ENCODE measurements at regions not wholly inside any gene's neighbourhood (a gene's known extent, or its start where the extent isn't known, plus 50 kb on each side); places are given as distances from the start of the nearest gene placed in this dataset.
A peak's percentile ranks its signal among the peaks of the same experiment; 100 is the strongest.

GRCh38 chr6:40910260-40910893 is 128.6 kb downstream of the UNC5CL start:
- no peak for DNase-seq (ENCODE audit: low read depth in 2 of 2)

- DNase-seq (ENCODE audit: low read depth in 2 of 2): no peak
Measured at GRCh38 chr6:40909811-40910210, 129.2 kb downstream of the UNC5CL start.

- no peak for DNase-seq (ENCODE audit: low read depth in 2 of 2)
Measured at GRCh38 chr6:40907198-40907701, 131.8 kb downstream of the UNC5CL start.

GRCh38 chr6:40906759-40907158 is 132.3 kb downstream of the UNC5CL start:
- no peak for DNase-seq (ENCODE audit: low read depth in 2 of 2)

GRCh38 chr6:40904583-40905194 is 134.3 kb downstream of the UNC5CL start:
- no peak for DNase-seq (ENCODE audit: low read depth in 2 of 2)

DNA sequence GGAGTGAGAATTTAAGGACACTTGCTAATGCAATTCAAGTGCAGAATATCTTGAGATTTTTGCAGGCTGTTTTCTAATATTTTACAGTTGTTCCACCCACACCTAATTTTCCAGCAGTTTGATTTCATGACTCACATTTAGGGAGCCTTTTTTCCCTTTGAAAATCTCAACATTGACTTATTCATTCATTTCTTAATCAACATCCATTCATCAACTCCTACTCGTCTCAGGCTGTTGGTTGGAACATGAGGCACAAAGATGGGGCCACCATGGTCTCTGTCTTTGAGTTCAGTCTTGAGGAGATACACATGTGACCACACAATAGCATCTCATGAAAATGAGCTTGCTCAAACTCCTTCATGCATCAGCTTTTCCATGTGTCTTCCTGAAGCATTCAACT is 135.6 kb downstream of the UNC5CL start:
- DNase-seq (ENCODE audit: low read depth in 2 of 2): no peak

DNA sequence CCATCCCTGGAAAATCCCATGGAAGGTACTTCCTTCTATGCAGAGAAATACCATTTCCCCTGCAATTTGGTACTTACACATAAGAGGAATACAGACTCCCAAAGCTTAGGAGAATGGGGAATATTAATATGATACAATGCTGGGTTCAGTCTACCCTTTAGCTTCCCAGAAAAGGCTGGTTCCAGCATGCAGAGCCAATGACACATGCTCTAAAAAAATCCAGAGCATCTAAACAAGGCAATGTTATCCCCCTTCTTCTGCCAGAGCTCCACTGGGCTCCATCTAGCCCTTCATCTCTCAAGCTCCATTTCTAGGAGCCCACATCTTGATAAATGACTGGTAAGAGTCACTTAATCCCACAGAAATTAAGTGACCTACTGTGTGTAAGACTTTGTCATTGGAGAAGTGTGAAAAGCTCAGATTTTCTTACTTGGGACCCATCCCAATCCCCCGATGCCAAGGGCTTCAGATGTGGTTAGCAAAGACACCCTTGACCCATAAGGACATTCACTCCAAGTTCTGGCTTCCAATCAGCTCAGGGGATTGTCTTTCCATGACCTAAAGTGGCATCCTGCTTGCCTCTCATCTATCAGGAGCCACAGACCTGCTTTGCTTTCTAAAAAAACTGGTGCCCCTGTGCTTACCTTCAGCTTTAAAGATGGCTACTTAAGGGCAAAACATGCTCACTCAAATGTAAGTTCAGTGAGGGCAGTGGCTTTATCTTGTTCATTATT is 137.5 kb downstream of the UNC5CL start:
- DNase-seq (ENCODE audit: low read depth in 2 of 2): no peak

DNA sequence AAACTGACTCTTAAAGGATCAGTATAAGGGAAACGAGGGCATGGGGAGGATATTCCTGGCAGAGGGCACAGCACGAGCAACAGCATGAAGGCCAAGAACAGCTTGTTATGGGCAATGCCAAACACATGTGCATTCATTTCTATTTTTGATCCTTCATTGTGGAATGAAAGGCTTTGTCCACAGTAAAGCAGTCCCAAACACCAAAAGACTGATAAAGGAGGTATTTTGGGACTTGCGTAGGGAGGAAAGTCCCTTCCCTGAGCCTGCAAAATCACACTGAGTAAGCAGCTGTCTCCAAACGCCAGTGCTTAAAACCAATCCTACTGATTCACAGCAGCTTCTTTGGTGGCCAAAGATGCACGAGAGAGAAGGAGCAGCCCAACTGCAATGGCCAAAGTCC is 138.2 kb downstream of the UNC5CL start:
- no peak for DNase-seq (ENCODE audit: low read depth in 2 of 2)

- DNase-seq (ENCODE audit: low read depth in 2 of 2): no peak
Measured at GRCh38 chr6:40899684-40900155, 139.3 kb downstream of the UNC5CL start.

DNA sequence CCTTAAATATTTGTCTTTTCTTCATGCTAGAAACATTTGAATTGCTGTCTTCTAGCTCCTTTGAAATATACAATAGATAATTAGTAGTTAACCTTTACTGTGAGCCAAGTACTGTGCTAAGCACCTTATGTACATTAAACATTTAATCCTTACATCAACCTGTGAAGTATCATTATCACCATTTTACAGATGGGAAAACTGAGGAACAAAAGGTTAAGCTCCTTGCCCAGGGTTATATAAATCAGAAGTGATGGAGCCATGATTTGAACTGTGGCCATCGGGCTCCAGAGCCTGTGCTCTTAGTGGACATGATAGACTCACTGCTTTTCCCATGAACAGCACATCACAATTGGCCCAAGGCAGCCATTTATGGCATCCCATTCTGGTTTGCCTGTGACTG is 140.9 kb downstream of the UNC5CL start:
- no peak for DNase-seq (ENCODE audit: low read depth in 2 of 2)

- DNase-seq (ENCODE audit: low read depth in 2 of 2): no peak
Measured at GRCh38 chr6:40897390-40898003, 141.5 kb downstream of the UNC5CL start.

- DNase-seq (ENCODE audit: low read depth in 2 of 2): no peak
Measured at GRCh38 chr6:40896696-40897095, 142.3 kb downstream of the UNC5CL start.

DNA sequence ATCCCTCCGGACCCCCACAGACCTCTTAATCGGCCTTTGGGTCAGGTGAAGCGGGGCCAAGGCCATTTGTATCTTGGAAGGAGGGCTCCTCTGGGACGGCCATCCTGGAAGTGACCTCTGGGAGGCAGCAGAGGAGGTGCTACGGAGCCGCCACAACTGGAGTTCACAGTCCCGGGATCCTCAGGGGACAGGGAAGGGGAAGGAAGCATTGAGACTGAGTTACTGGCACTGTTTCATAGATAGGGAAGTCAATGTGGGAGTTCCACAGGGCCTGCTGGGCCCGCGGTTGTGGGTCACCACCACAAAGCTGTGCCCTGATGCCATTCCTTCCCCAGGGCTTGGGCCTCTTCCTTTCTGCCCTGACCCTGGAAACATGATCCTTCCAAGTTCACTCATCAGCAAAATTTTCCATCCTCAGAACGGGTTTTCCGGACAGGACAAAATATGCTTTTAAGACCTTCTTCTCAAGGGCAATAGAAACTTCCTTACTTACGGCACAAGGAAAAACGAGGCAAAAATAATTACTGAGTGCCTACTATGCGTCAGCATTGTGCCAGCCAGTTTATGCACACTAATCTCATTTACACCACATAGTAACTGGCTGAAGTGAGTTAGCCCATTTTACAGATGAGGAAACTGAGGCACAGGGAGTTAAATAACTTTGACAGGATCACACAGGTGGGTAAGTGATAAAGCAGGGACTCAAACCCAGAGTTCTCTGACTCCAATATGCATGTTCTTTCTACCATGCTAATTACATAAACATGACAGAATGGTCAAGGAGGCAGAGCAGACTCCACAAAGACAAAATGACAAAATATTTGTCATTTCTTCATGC is 143.8 kb downstream of the UNC5CL start:
- peak; percentile 16 to 19 for DNase-seq (ENCODE audit: low read depth in 2 of 2)

GRCh38 chr6:40893021-40893420 is 146.0 kb downstream of the UNC5CL start:
- DNase-seq (ENCODE audit: low read depth in 2 of 2): no peak

GRCh38 chr6:40892223-40892622 is 146.8 kb downstream of the UNC5CL start:
- no peak for DNase-seq (ENCODE audit: low read depth in 2 of 2)

DNA sequence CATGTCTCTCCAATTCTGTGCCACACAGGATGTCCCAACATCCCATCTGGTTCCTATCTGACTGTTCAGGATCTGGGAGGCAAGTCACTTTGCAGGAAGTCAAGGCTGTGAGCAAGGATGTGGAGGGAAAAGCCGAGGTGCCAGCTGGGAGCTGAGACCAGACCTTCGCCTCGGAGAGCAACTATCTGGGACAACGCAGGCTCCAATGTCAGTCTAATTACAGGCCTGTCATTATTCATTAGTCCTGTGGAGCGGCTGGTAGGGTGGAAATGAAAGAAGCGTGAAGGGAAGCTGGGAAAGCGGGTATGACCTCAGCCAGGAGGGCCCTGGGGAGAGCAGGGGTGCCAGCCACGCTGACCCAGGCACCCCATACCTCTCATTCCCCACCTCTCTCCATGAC is 147.3 kb downstream of the UNC5CL start:
- DNase-seq (ENCODE audit: low read depth in 2 of 2): no peak

- DNase-seq (ENCODE audit: low read depth in 2 of 2): no peak
Measured at GRCh38 chr6:40891131-40891530, 147.9 kb downstream of the UNC5CL start.

DNA sequence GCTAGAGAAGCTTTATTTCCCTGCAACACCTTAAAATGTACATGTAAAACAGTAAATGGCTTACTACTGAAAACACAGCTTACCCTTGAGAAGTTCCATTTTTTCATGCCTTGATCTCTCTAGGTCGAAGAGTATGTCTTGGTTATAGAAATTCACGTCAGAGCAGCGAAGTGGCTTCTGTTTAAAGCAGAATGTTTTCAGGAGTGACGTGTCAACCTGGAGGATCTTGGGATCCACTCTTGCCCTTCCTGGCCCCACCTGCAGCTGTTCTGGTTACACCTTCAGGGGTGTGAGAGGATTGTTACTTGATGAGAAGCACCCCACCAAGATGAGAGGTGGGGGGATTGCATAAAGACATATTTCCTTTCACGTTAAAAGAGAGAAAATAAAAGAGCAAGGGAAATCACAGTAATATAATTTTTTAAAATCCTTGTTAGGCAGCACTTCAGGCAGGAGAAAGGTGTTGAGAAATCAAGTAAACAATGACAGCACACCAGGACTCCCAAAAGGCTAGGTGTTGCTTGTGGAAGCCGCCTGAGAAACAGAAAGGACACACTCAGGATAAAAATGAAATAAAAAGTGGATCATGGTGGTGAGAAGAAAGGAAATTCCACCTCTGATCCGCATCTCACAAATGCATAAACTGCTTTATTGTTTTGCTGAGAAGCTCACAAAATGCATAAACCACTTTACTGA is 149.7 kb downstream of the UNC5CL start:
- no peak for DNase-seq (ENCODE audit: low read depth in 2 of 2)

GRCh38 chr6:40888456-40888990 is 150.5 kb downstream of the UNC5CL start:
- DNase-seq (ENCODE audit: low read depth in 2 of 2): no peak

DNA sequence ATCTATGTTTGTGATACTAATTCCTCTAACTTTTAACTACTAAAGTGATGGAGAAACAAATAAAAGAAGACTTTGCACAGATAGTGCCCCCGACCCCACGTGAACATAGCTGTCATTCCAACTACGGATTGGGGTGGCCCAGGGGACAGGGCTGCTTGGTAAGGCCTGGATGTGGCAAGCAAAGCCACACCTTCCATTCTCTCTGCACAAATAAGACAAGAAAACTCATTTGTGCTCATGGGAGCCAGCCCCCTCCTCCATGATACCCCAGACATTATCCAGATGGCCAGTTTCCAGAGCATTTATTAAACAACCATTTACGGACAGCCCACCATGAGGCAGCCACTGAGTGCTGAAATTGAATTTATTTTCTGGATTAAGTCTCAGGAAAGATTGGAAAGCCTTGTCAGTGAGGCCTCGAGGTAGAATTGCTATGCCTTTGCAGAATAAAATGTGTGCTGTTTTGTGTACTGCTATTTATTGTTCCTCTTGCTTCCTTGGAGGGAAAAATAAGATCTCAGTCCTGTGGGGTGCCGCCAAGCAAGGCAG is 151.2 kb downstream of the UNC5CL start:
- no peak for DNase-seq (ENCODE audit: low read depth in 2 of 2)
